ENCODE measurements at regions not wholly inside any gene's neighbourhood (a gene's known extent, or its start where the extent isn't known, plus 50 kb on each side); places are given as distances from the start of the nearest gene placed in this dataset.

GRCh38 chr1:239008568-239008967 is 377.8 kb upstream of the CHRM3 start:
- DNase-seq (ENCODE audit: low read depth): no peak

GRCh38 chr1:239006276-239006675 is 380.1 kb upstream of the CHRM3 start:
- DNase-seq (ENCODE audit: low read depth): no peak

- DNase-seq (ENCODE audit: low read depth): no peak
Measured at GRCh38 chr1:238999944-239000343, 386.4 kb upstream of the CHRM3 start.

- DNase-seq (ENCODE audit: low read depth): no peak
Measured at GRCh38 chr1:238998577-238998976, 387.8 kb upstream of the CHRM3 start.

GRCh38 chr1:238991765-238992495 is 394.4 kb upstream of the CHRM3 start:
- no peak for DNase-seq (ENCODE audit: low read depth)

- DNase-seq (ENCODE audit: low read depth): no peak
Measured at GRCh38 chr1:238985312-238985711, 401.1 kb upstream of the CHRM3 start.

GRCh38 chr1:238982736-238983135 is 403.6 kb upstream of the CHRM3 start:
- no peak for DNase-seq (ENCODE audit: low read depth)

- DNase-seq (ENCODE audit: low read depth): no peak
Measured at GRCh38 chr1:238981317-238981933, 404.9 kb upstream of the CHRM3 start.

- DNase-seq (ENCODE audit: low read depth): no peak
Measured at GRCh38 chr1:238980053-238980452, 406.3 kb upstream of the CHRM3 start.

- no peak for DNase-seq (ENCODE audit: low read depth)
Measured at GRCh38 chr1:238964631-238965030, 421.7 kb upstream of the CHRM3 start.

- DNase-seq (ENCODE audit: low read depth): no peak
Measured at GRCh38 chr1:238962941-238963340, 423.4 kb upstream of the CHRM3 start.

- no peak for DNase-seq (ENCODE audit: low read depth)
Measured at GRCh38 chr1:238961790-238962189, 424.6 kb upstream of the CHRM3 start.

- DNase-seq (ENCODE audit: low read depth): peak; percentile 10
Measured at GRCh38 chr1:238960071-238960470, 426.3 kb upstream of the CHRM3 start.

- DNase-seq (ENCODE audit: low read depth): no peak
Measured at GRCh38 chr1:238955934-238956333, 430.4 kb upstream of the CHRM3 start.

- no peak for DNase-seq (ENCODE audit: low read depth)
Measured at GRCh38 chr1:238954865-238955264, 431.5 kb upstream of the CHRM3 start.

GRCh38 chr1:238953448-238954010 is 432.8 kb upstream of the CHRM3 start:
- no peak for DNase-seq (ENCODE audit: low read depth)

- DNase-seq (ENCODE audit: low read depth): peak; percentile 9
Measured at GRCh38 chr1:238951809-238952208, 434.6 kb upstream of the CHRM3 start.

GRCh38 chr1:238950784-238951183 is 435.6 kb upstream of the CHRM3 start:
- DNase-seq (ENCODE audit: low read depth): no peak

- no peak for DNase-seq (ENCODE audit: low read depth)
Measured at GRCh38 chr1:238950017-238950416, 436.4 kb upstream of the CHRM3 start.

- no peak for DNase-seq (ENCODE audit: low read depth)
Measured at GRCh38 chr1:238944028-238944427, 442.3 kb upstream of the CHRM3 start.

- no peak for DNase-seq (ENCODE audit: low read depth)
Measured at GRCh38 chr1:238927899-238928298, 458.5 kb upstream of the CHRM3 start.

- no peak for DNase-seq (ENCODE audit: low read depth)
Measured at GRCh38 chr1:238916828-238917227, 469.5 kb upstream of the CHRM3 start.

GRCh38 chr1:238914346-238914745 is 472.0 kb upstream of the CHRM3 start:
- DNase-seq (ENCODE audit: low read depth): no peak

- DNase-seq (ENCODE audit: low read depth): no peak
Measured at GRCh38 chr1:238913210-238913609, 473.2 kb upstream of the CHRM3 start.

Data from GM04504 (cell line).